Activated CD8-positive, alpha-beta T cell treated with anti-CD3 and anti-CD28 coated beads for 36 hours (primary cell): ENCODE measurements at regions not wholly inside any gene's neighbourhood (a gene's known extent, or its start where the extent isn't known, plus 50 kb on each side); places are given as distances from the start of the nearest gene placed in this dataset.
"Not testable (repeated sequence)": the region's sequence is repeated elsewhere in the genome, so short reads cannot be mapped to it uniquely, and the experiment has no call there.

Source experiments
- ATAC-seq: fragments of 200-7000 bp; cut with Tn5 transposase; one replicate; pipeline ENCODE4 v1.10.0; 2021; ENCODE audit warnings: mild to moderate bottlenecking, moderate library complexity
- CTCF ChIA-PET: fragments of 350-600 bp; sonication (Branson Sonifier 250); formaldehyde crosslinking; loops from one replicate; lab custom pipeline; 2021; ENCODE audit warnings: antibody characterized with exemption; lab: Charles Lee
- POLR2A ChIA-PET: fragments of 350-600 bp; sonication (Branson Sonifier 250); formaldehyde crosslinking; loops from one replicate; lab custom pipeline; 2021; ENCODE audit warnings: antibody characterized with exemption; lab: Charles Lee
- DNase-seq: peaks from one replicate; pipeline ENCODE4 v3.0.0-alpha.2; 2020
- H3K27ac Mint-ChIP-seq: one replicate; pipeline ENCODE4 v1.8.0; 2021; ENCODE audit warnings: mild to moderate bottlenecking, mixed read lengths
- H3K27me3 Mint-ChIP-seq: one replicate; pipeline ENCODE4 v1.8.0; 2021; ENCODE audit warnings: mixed read lengths
- H3K36me3 Mint-ChIP-seq: one replicate; pipeline ENCODE4 v1.8.0; 2021; ENCODE audit warnings: low read depth, mixed read lengths
- H3K4me1 Mint-ChIP-seq: one replicate; pipeline ENCODE4 v1.8.0; 2021; ENCODE audit warnings: low read depth, mixed read lengths
- H3K4me3 Mint-ChIP-seq: one replicate; pipeline ENCODE4 v1.8.0; 2021; ENCODE audit warnings: mild to moderate bottlenecking, moderate library complexity, mixed read lengths
- H3K9me3 Mint-ChIP-seq: one replicate; pipeline ENCODE4 v1.8.0; 2021; ENCODE audit warnings: mixed read lengths
- CTCF ChIP-seq: fragments of 200-600 bp; IDR thresholded peaks from one replicate; pipeline ENCODE4 v1.8.0; 2022; ENCODE audit warnings: antibody characterized with exemption, mild to moderate bottlenecking
- intact Hi-C: fragments of 100-400 bp; cut with micrococcal nuclease; formaldehyde crosslinking; loops from one replicate; pipeline ENCODE4 v1.10.0; 2022

GRCh38 chr12:33026791-33027190 is 130.2 kb upstream of the PKP2 start:
- intact Hi-C loops = no loop called here
- ChIA-PET CTCF (no interaction called here), POLR2A (no interaction called here)
- no peaks in the 10 kb centered on the region for H3K36me3 Mint-ChIP-seq
- H3K4me3 Mint-ChIP-seq = no peak overlapping the region
- H3K9me3 Mint-ChIP-seq = peaks cover 3% of the 10 kb centered on the region
- TF ChIP-seq CTCF = no peak
- H3K4me1 Mint-ChIP-seq = no peaks in the 10 kb centered on the region
- no peak for DNase-seq
- no peak for ATAC-seq
- no peak overlapping the region for H3K27ac Mint-ChIP-seq
- no peaks in the 10 kb centered on the region for H3K27me3 Mint-ChIP-seq

GRCh38 chr12:33022724-33023123 is 126.1 kb upstream of the PKP2 start:
- H3K9me3 Mint-ChIP-seq, H3K36me3 Mint-ChIP-seq, DNase-seq, H3K27ac Mint-ChIP-seq, ATAC-seq, H3K27me3 Mint-ChIP-seq, intact Hi-C loops, CTCF ChIA-PET, H3K4me3 Mint-ChIP-seq, H3K4me1 Mint-ChIP-seq, POLR2A ChIA-PET: not testable (repeated sequence)

- ATAC-seq, H3K27ac Mint-ChIP-seq, H3K4me3 Mint-ChIP-seq, intact Hi-C loops, H3K27me3 Mint-ChIP-seq, DNase-seq, POLR2A ChIA-PET, H3K36me3 Mint-ChIP-seq, H3K4me1 Mint-ChIP-seq: not testable (repeated sequence)
- CTCF ChIA-PET = interaction anchor here (0.7 kb wide), 1 partner anchor 150 kb away, joined by 3 read pairs; no protein-coding TSS in a partner anchor
- H3K9me3 Mint-ChIP-seq = peaks cover 13% of the 10 kb centered on the region
Observed at GRCh38 chr12:33017029-33017428, 120.5 kb upstream of the PKP2 start.

GRCh38 chr12:33012226-33012625 is 115.6 kb upstream of the PKP2 start:
- no peak for TF ChIP-seq CTCF
- DNase-seq (no peak), ATAC-seq (no peak)
- ChIA-PET POLR2A (no interaction called here), CTCF (no interaction called here)
- Mint-ChIP-seq H3K36me3 (no peaks in the 10 kb centered on the region), H3K27ac (no peak overlapping the region), H3K4me3 (no peak overlapping the region), H3K9me3 (peaks cover 7% of the 10 kb centered on the region), H3K4me1 (no peaks in the 10 kb centered on the region), H3K27me3 (peaks cover 2% of the 10 kb centered on the region)
- intact Hi-C loops = no loop called here

GRCh38 chr12:33006106-33006505 is 109.5 kb upstream of the PKP2 start:
- Mint-ChIP-seq H3K4me1 (no peaks in the 10 kb centered on the region), H3K27me3 (peaks cover 2% of the 10 kb centered on the region), H3K4me3 (no peak overlapping the region), H3K9me3 (peaks cover 3% of the 10 kb centered on the region), H3K36me3 (no peaks in the 10 kb centered on the region), H3K27ac (no peak overlapping the region)
- no peak for TF ChIP-seq CTCF
- intact Hi-C loops = no loop called here
- DNase-seq (no peak), ATAC-seq (no peak)
- ChIA-PET CTCF (no interaction called here), POLR2A (no interaction called here)

- ATAC-seq = no peak
- DNase-seq = no peak
- intact Hi-C loops = no loop called here
- POLR2A ChIA-PET = no interaction called here
- no peak for TF ChIP-seq CTCF
- H3K9me3 Mint-ChIP-seq = peaks cover 3% of the 10 kb centered on the region
- H3K27ac Mint-ChIP-seq = no peak overlapping the region
- no peaks in the 10 kb centered on the region for H3K27me3 Mint-ChIP-seq
- CTCF ChIA-PET = no interaction called here
- no peak overlapping the region for H3K4me3 Mint-ChIP-seq
- no peaks in the 10 kb centered on the region for H3K36me3 Mint-ChIP-seq
- H3K4me1 Mint-ChIP-seq = no peaks in the 10 kb centered on the region
Observed at GRCh38 chr12:33000016-33000415, 103.4 kb upstream of the PKP2 start.
